Endothelial cell (in vitro differentiated cells): ENCODE measurements at regions not wholly inside any gene's neighbourhood (a gene's known extent, or its start where the extent isn't known, plus 50 kb on each side); places are given as distances from the start of the nearest gene placed in this dataset.
A peak's percentile ranks its signal among the peaks of the same experiment; 100 is the strongest.

Source experiments
- DNase-seq: peaks from one replicate; pipeline ENCODE4 v3.0.0; 2021; ENCODE audit warnings: low spot score
- H3K27ac Mint-ChIP-seq: one replicate; pipeline ENCODE4 v1.8.0; 2021; ENCODE audit warnings: mixed read lengths, inconsistent platforms; ENCODE audit not compliant: unreplicated experiment
- H3K27me3 Mint-ChIP-seq: one replicate; pipeline ENCODE4 v1.8.0; 2021; ENCODE audit warnings: mild to moderate bottlenecking, moderate library complexity, mixed read lengths, inconsistent platforms; ENCODE audit not compliant: unreplicated experiment
- H3K36me3 Mint-ChIP-seq: one replicate; pipeline ENCODE4 v1.8.0; 2021; ENCODE audit warnings: mild to moderate bottlenecking, low read depth, mixed read lengths, inconsistent platforms; ENCODE audit not compliant: unreplicated experiment
- H3K4me1 Mint-ChIP-seq: one replicate; pipeline ENCODE4 v1.8.0; 2021; ENCODE audit warnings: mild to moderate bottlenecking, mixed read lengths, inconsistent platforms; ENCODE audit not compliant: unreplicated experiment
- H3K4me3 Mint-ChIP-seq: one replicate; pipeline ENCODE4 v1.8.0; 2021; ENCODE audit warnings: mild to moderate bottlenecking, mixed read lengths, inconsistent platforms; ENCODE audit not compliant: unreplicated experiment
- H3K9me3 Mint-ChIP-seq: one replicate; pipeline ENCODE4 v1.8.0; 2021; ENCODE audit warnings: mixed read lengths, inconsistent platforms; ENCODE audit not compliant: unreplicated experiment
- TF ChIP-seq, protein P1 (sequence below): fragments of 200-600 bp; sonication (generic); IDR thresholded peaks from one replicate; pipeline ENCODE4 v1.5.0; 2021; ENCODE audit warnings: antibody characterized with exemption; ENCODE audit not compliant: unreplicated experiment

GRCh38 chr4:1470393-1470670, 64.1 kb upstream of the NKX1-1 start:
- H3K4me3 Mint-ChIP-seq = no peak overlapping the region
- H3K36me3 Mint-ChIP-seq = peaks cover 13% of the 10 kb centered on the region
- no peak overlapping the region for H3K27ac Mint-ChIP-seq
- no peaks in the 10 kb centered on the region for H3K4me1 Mint-ChIP-seq
- DNase-seq = no peak
- peaks cover 12% of the 10 kb centered on the region for H3K27me3 Mint-ChIP-seq
- H3K9me3 Mint-ChIP-seq = peaks cover 6% of the 10 kb centered on the region
- TF ChIP-seq, protein P1, sequence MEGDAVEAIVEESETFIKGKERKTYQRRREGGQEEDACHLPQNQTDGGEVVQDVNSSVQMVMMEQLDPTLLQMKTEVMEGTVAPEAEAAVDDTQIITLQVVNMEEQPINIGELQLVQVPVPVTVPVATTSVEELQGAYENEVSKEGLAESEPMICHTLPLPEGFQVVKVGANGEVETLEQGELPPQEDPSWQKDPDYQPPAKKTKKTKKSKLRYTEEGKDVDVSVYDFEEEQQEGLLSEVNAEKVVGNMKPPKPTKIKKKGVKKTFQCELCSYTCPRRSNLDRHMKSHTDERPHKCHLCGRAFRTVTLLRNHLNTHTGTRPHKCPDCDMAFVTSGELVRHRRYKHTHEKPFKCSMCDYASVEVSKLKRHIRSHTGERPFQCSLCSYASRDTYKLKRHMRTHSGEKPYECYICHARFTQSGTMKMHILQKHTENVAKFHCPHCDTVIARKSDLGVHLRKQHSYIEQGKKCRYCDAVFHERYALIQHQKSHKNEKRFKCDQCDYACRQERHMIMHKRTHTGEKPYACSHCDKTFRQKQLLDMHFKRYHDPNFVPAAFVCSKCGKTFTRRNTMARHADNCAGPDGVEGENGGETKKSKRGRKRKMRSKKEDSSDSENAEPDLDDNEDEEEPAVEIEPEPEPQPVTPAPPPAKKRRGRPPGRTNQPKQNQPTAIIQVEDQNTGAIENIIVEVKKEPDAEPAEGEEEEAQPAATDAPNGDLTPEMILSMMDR = no peak

- TF ChIP-seq, protein P1 = no peak
- Mint-ChIP-seq H3K9me3 (peaks cover 6% of the 10 kb centered on the region), H3K27me3 (peaks cover 12% of the 10 kb centered on the region), H3K4me1 (no peaks in the 10 kb centered on the region), H3K36me3 (peaks cover 13% of the 10 kb centered on the region), H3K27ac (no peak overlapping the region), H3K4me3 (no peak overlapping the region)
- no peak for DNase-seq
Measured at GRCh38 chr4:1469607-1470392, 63.6 kb upstream of the NKX1-1 start.

GRCh38 chr4:1469043-1469442, 62.8 kb upstream of the NKX1-1 start:
- no peaks in the 10 kb centered on the region for H3K4me1 Mint-ChIP-seq
- H3K27ac Mint-ChIP-seq = no peak overlapping the region
- peaks cover 6% of the 10 kb centered on the region for H3K9me3 Mint-ChIP-seq
- DNase-seq = no peak
- H3K36me3 Mint-ChIP-seq = peaks cover 13% of the 10 kb centered on the region
- peaks cover 12% of the 10 kb centered on the region for H3K27me3 Mint-ChIP-seq
- TF ChIP-seq, protein P1 = no peak
- no peak overlapping the region for H3K4me3 Mint-ChIP-seq

DNA sequence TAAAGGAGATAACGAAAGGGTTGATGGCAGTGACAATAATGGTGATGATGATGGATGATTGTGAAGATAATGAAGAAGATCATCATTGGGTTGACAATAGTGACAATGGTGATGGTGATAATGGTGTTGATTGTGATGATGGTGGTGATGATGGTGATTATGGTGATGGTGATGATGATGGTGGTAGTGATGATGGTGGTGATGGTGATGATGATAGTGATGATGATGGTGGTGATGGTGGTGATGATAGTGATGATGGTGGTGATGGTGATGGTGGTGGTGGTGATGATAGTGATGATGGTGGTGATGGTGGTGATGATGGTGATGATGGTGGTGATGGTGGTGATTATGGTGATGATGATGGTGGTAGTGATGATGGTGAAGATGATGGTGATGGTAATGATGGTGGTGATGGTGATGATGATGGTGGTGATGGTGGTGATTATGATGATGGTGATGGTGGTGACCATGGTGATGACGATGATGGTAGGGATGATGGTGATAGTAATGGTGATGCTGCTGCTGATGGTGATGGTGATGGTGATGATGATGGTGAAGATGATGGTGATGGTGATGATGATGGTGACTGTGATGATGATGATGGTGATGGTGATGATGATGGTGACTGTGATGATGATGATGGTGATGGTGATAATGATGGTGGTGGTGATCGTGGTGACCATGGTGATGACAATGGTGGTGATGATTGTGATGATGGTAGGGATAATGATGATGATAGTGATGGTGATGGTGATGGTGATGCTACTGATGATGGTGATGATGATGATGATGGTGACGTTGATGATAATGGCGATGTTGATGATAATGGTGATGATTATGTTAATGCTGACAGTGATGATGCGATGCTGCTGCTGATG, 61.6 kb upstream of the NKX1-1 start:
- H3K27me3 Mint-ChIP-seq = peaks cover 12% of the 10 kb centered on the region
- H3K4me3 Mint-ChIP-seq = peak overlapping the region; percentile 32
- H3K27ac Mint-ChIP-seq = peak overlapping the region; percentile 34
- DNase-seq = no peak
- TF ChIP-seq, protein P1 = no peak
- H3K36me3 Mint-ChIP-seq = peaks cover 13% of the 10 kb centered on the region
- H3K9me3 Mint-ChIP-seq = peaks cover 6% of the 10 kb centered on the region
- no peaks in the 10 kb centered on the region for H3K4me1 Mint-ChIP-seq

DNA sequence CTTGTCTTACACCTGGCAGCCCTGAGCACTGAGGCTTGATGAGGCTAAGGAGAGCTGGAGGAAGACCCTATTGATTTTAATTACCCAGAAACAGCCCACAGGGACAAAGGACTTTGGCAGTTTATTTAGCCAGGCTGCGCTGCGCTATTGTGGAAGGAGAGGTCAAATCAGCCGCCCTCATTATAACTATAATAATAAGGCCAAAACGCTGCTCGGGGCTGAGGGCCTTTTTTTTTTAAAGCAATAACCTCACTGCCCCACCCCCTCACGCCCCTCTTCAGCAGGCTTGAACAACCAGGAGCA, 60.6 kb upstream of the NKX1-1 start:
- Mint-ChIP-seq H3K36me3 (peaks cover 13% of the 10 kb centered on the region), H3K4me1 (no peaks in the 10 kb centered on the region), H3K4me3 (no peak overlapping the region), H3K27me3 (peaks cover 12% of the 10 kb centered on the region), H3K9me3 (peaks cover 6% of the 10 kb centered on the region), H3K27ac (no peak overlapping the region)
- DNase-seq = no peak
- TF ChIP-seq, protein P1 = no peak
